HEK293 (cell line): ENCODE measurements at regions not wholly inside any gene's neighbourhood (a gene's known extent, or its start where the extent isn't known, plus 50 kb on each side); places are given as distances from the start of the nearest gene placed in this dataset.

Source experiments
- CTCF ChIA-PET: fragments of 350-600 bp; formaldehyde crosslinking; extraction: SDS; loops from one replicate; lab custom pipeline; 2021; ENCODE audit warnings: antibody characterized with exemption; lab: Yijun Ruan, JAX
- POLR2A ChIA-PET: fragments of 300-600 bp; formaldehyde crosslinking; extraction: SDS; loops from one replicate; lab custom pipeline; 2020; ENCODE audit warnings: antibody characterized with exemption, inconsistent platforms; lab: Yijun Ruan, JAX
- H3K27ac ChIP-seq: fragments of 200-500 bp; sonication (Bioruptor generic); 2 replicates; pipeline ENCODE4 v1.5.1; 2014; ENCODE audit warnings: low read depth, low read length, control low read depth, inconsistent platforms; ENCODE audit errors: extremely low read depth
- H3K36me3 ChIP-seq, 2 experiments: fragments of 200-500 bp in 1 of 2; sonication (Bioruptor generic) in 1 of 2; 1 replicate in 1 of 2; 2 replicates in 1 of 2; pipeline ENCODE4 v1.5.1; 2014 to 2017; ENCODE audit warnings: inconsistent platforms in 2 of 2, low read length in 2 of 2; ENCODE audit not compliant: control insufficient read depth in 2 of 2, insufficient read depth in 1 of 2
- H3K4me1 ChIP-seq: fragments of 200-500 bp; sonication (Bioruptor generic); 2 replicates; pipeline ENCODE4 v1.5.1; 2014; ENCODE audit warnings: mild to moderate bottlenecking, low read length, inconsistent platforms; ENCODE audit not compliant: control insufficient read depth, insufficient read depth
- H3K4me3 ChIP-seq: 2 replicates; pipeline ENCODE4 v1.5.1; 2011; ENCODE audit warnings: low read depth, mild to moderate bottlenecking, control low read depth, low read length, moderate library complexity
- H3K9me3 ChIP-seq: fragments of 200-500 bp; sonication (Bioruptor generic); 2 replicates; pipeline ENCODE4 v1.5.1; 2014; ENCODE audit warnings: low read depth, low read length, inconsistent platforms; ENCODE audit not compliant: control insufficient read depth, insufficient read depth
- EGR2 ChIP-seq: fragments of 450-650 bp; formaldehyde crosslinking; IDR thresholded peaks from 2 replicates; pipeline ENCODE4 v1.5.1; 2016; ENCODE audit warnings: low read depth, missing biosample characterization, missing genetic modification characterization
- HIC1 ChIP-seq: fragments of 450-650 bp; formaldehyde crosslinking; IDR thresholded peaks from 2 replicates; pipeline ENCODE4 v1.5.1; 2016; ENCODE audit warnings: missing biosample characterization, missing genetic modification characterization
- KLF16 ChIP-seq: fragments of 450-650 bp; formaldehyde crosslinking; IDR thresholded peaks from 2 replicates; pipeline ENCODE4 v1.5.1; 2017; ENCODE audit warnings: missing biosample characterization, missing genetic modification characterization
- KLF8 ChIP-seq: fragments of 450-650 bp; formaldehyde crosslinking; IDR thresholded peaks from 2 replicates; pipeline ENCODE4 v1.5.1; 2016; ENCODE audit warnings: missing biosample characterization, missing genetic modification characterization
- PRDM2 ChIP-seq: fragments of 450-650 bp; formaldehyde crosslinking; IDR thresholded peaks from 2 replicates; pipeline ENCODE4 v1.5.1; 2016; ENCODE audit warnings: missing biosample characterization, missing genetic modification characterization, borderline replicate concordance
- YY2 ChIP-seq: fragments of 450-650 bp; formaldehyde crosslinking; IDR thresholded peaks from 2 replicates; pipeline ENCODE4 v1.5.1; 2016; ENCODE audit warnings: missing biosample characterization, missing genetic modification characterization
- ZFP41 ChIP-seq: fragments of 450-650 bp; formaldehyde crosslinking; IDR thresholded peaks from 2 replicates; pipeline ENCODE4 v1.5.1; 2016; ENCODE audit warnings: missing biosample characterization, missing genetic modification characterization, borderline replicate concordance
- ZNF112 ChIP-seq: fragments of 450-650 bp; formaldehyde crosslinking; IDR thresholded peaks from 2 replicates; pipeline ENCODE4 v1.5.0; 2017; ENCODE audit warnings: missing biosample characterization, missing genetic modification characterization
- ZNF174 ChIP-seq: fragments of 450-650 bp; formaldehyde crosslinking; IDR thresholded peaks from 2 replicates; pipeline ENCODE4 v1.5.0; 2017; ENCODE audit warnings: missing biosample characterization, mild to moderate bottlenecking, missing genetic modification characterization
- ZNF311 ChIP-seq: fragments of 450-650 bp; formaldehyde crosslinking; IDR thresholded peaks from 2 replicates; pipeline ENCODE4 v1.5.1; 2017; ENCODE audit warnings: missing biosample characterization, missing genetic modification characterization, borderline replicate concordance
- ZNF366 ChIP-seq: fragments of 450-650 bp; formaldehyde crosslinking; conservative IDR thresholded peaks from 2 replicates; pipeline ENCODE4 v1.5.1; 2016; ENCODE audit warnings: missing biosample characterization, missing genetic modification characterization
- ZNF394 ChIP-seq: fragments of 450-650 bp; formaldehyde crosslinking; IDR thresholded peaks from 2 replicates; pipeline ENCODE4 v1.5.1; 2016; ENCODE audit warnings: missing biosample characterization, missing genetic modification characterization, mild to moderate bottlenecking, moderate library complexity, borderline replicate concordance
- ZNF423 ChIP-seq: fragments of 450-650 bp; formaldehyde crosslinking; IDR thresholded peaks from 2 replicates; pipeline ENCODE4 v1.5.1; 2016; ENCODE audit warnings: missing biosample characterization, missing genetic modification characterization
- ZNF449 ChIP-seq: fragments of 450-650 bp; formaldehyde crosslinking; IDR thresholded peaks from 2 replicates; pipeline ENCODE4 v1.5.1; 2017; ENCODE audit warnings: missing biosample characterization, mild to moderate bottlenecking, missing genetic modification characterization, moderate library complexity
- ZNF501 ChIP-seq: fragments of 450-650 bp; formaldehyde crosslinking; IDR thresholded peaks from 2 replicates; pipeline ENCODE4 v1.5.1; 2016; ENCODE audit warnings: missing biosample characterization, missing genetic modification characterization
- ZNF549 ChIP-seq: fragments of 450-650 bp; IDR thresholded peaks from 2 replicates; pipeline ENCODE4 v1.5.1; 2018; ENCODE audit warnings: missing biosample characterization, missing genetic modification characterization, mild to moderate bottlenecking, inconsistent platforms, moderate library complexity
- ZNF558 ChIP-seq: fragments of 450-650 bp; formaldehyde crosslinking; IDR thresholded peaks from 2 replicates; pipeline ENCODE4 v1.5.1; 2016; ENCODE audit warnings: missing biosample characterization, missing genetic modification characterization
- ZNF571 ChIP-seq: fragments of 450-650 bp; formaldehyde crosslinking; IDR thresholded peaks from 2 replicates; pipeline ENCODE4 v1.5.0; 2017; ENCODE audit warnings: missing biosample characterization, missing genetic modification characterization
- ZNF660 ChIP-seq: fragments of 450-650 bp; IDR thresholded peaks from 2 replicates; pipeline ENCODE4 v1.5.1; 2018; ENCODE audit warnings: missing biosample characterization, mild to moderate bottlenecking, missing genetic modification characterization
- ZNF670 ChIP-seq: fragments of 450-650 bp; formaldehyde crosslinking; IDR thresholded peaks from 2 replicates; pipeline ENCODE4 v1.5.1; 2016; ENCODE audit warnings: missing biosample characterization, missing genetic modification characterization, low read depth
- ZNF677 ChIP-seq: fragments of 450-650 bp; IDR thresholded peaks from 2 replicates; pipeline ENCODE4 v1.5.0; 2018; ENCODE audit warnings: missing biosample characterization, mild to moderate bottlenecking, missing genetic modification characterization, moderate library complexity
- ZNF747 ChIP-seq: fragments of 450-650 bp; formaldehyde crosslinking; IDR thresholded peaks from 2 replicates; pipeline ENCODE4 v1.5.1; 2016; ENCODE audit warnings: missing biosample characterization, missing genetic modification characterization
- ZNF776 ChIP-seq: fragments of 450-650 bp; formaldehyde crosslinking; IDR thresholded peaks from 2 replicates; pipeline ENCODE4 v1.5.0; 2017; ENCODE audit warnings: missing biosample characterization, missing genetic modification characterization, borderline replicate concordance
- ZSCAN16 ChIP-seq: fragments of 450-650 bp; formaldehyde crosslinking; IDR thresholded peaks from 2 replicates; pipeline ENCODE4 v1.5.1; 2016; ENCODE audit warnings: missing biosample characterization, missing genetic modification characterization

GRCh38 chr3:146777941-146778340 lies 172.8 kb upstream of the PLSCR5 start (continued):
- no peak for TF ChIP-seq HIC1 (tag by site-specific recombination)
- TF ChIP-seq ZNF660 (tag by site-specific recombination), result no peak

GRCh38 chr3:146772211-146772743 lies 167.1 kb upstream of the PLSCR5 start:
- H3K9me3 ChIP-seq, result no peaks in the 10 kb centered on the region
- H3K36me3 ChIP-seq, result no peaks in the 10 kb centered on the region
- TF ChIP-seq ZNF558 (tag by site-specific recombination) (no peak), ZNF174 (no peak), ZNF423 (tag by site-specific recombination) (no peak), ZNF366 (no peak), ZSCAN16 (tag by site-specific recombination) (no peak), EGR2 (no peak), ZNF571 (tag by site-specific recombination) (no peak), ZNF501 (tag by site-specific recombination) (no peak), ZNF747 (tag by site-specific recombination) (no peak), KLF8 (tag by site-specific recombination) (no peak), ZNF394 (tag by site-specific recombination) (no peak)
- TF ChIP-seq, all 188 proteins: peak for 0
- H3K4me3 ChIP-seq, result no peak overlapping the region
- CTCF ChIA-PET, result no interaction called here
- H3K27ac ChIP-seq, result no peak overlapping the region
- H3K4me1 ChIP-seq, result no peaks in the 10 kb centered on the region
- POLR2A ChIA-PET, result no interaction called here

GRCh38 chr3:146770881-146771280 lies 165.7 kb upstream of the PLSCR5 start:
- Histone ChIP-seq H3K4me1 (no peaks in the 10 kb centered on the region), H3K4me3 (no peak overlapping the region), H3K27ac (no peak overlapping the region), H3K9me3 (no peaks in the 10 kb centered on the region), H3K36me3 (no peaks in the 10 kb centered on the region)
- POLR2A ChIA-PET, result no interaction called here
- CTCF ChIA-PET, result no interaction called here
- TF ChIP-seq ZNF670 (no peak), ZNF776 (tag by site-specific recombination) (no peak), ZNF677 (tag by site-specific recombination) (no peak), ZNF549 (tag by site-specific recombination) (no peak), ZFP41 (tag by site-specific recombination) (no peak), ZNF449 (no peak), ZNF112 (no peak), ZNF747 (tag by site-specific recombination) (no peak), YY2 (tag by site-specific recombination) (no peak), KLF16 (tag by site-specific recombination) (no peak), ZNF311 (tag by site-specific recombination) (no peak), PRDM2 (tag by site-specific recombination) (no peak)
